Fibroblast of villous mesenchyme (primary cell): ENCODE measurements at regions not wholly inside any gene's neighbourhood (a gene's known extent, or its start where the extent isn't known, plus 50 kb on each side); places are given as distances from the start of the nearest gene placed in this dataset.

Experiments
- DNase-seq: peaks from one replicate; pipeline ENCODE4 v3.0.0-alpha.2; 2010; ENCODE audit warnings: low read depth
- H3K4me3 ChIP-seq: 2 replicates; pipeline ENCODE4 v1.5.1; 2011; ENCODE audit warnings: low read depth, mild to moderate bottlenecking, low read length
- CTCF ChIP-seq: IDR thresholded peaks from 2 replicates; pipeline ENCODE4 v1.5.1; 2012; ENCODE audit warnings: low read depth, mild to moderate bottlenecking, low read length; ENCODE audit not compliant: insufficient read depth

GRCh38 chr3:6120786-6121185, 740.1 kb upstream of the GRM7 start:
- DNase-seq: no peak
- no peak overlapping the region for H3K4me3 ChIP-seq
- no peak for TF ChIP-seq CTCF

- H3K4me3 ChIP-seq: no peak overlapping the region
- TF ChIP-seq CTCF: no peak
- no peak for DNase-seq
Observed at GRCh38 chr3:6124875-6125274, 736.0 kb upstream of the GRM7 start.

- no peak for TF ChIP-seq CTCF
- DNase-seq: no peak
- H3K4me3 ChIP-seq: no peak overlapping the region
Observed at GRCh38 chr3:6125520-6125919, 735.4 kb upstream of the GRM7 start.

- no peak for DNase-seq
- H3K4me3 ChIP-seq: no peak overlapping the region
- no peak for TF ChIP-seq CTCF
Observed at GRCh38 chr3:6132684-6133432, 728.1 kb upstream of the GRM7 start.

- no peak for TF ChIP-seq CTCF
Observed at GRCh38 chr3:6142707-6143106, 718.2 kb upstream of the GRM7 start.

GRCh38 chr3:6147883-6148282, 713.0 kb upstream of the GRM7 start:
- H3K4me3 ChIP-seq: no peak overlapping the region
- no peak for DNase-seq
- TF ChIP-seq CTCF: no peak

More at GRCh38 chr3:6142707-6143106, 718.2 kb upstream of the GRM7 start:
- no peak overlapping the region for H3K4me3 ChIP-seq
- DNase-seq: no peak
